ENCODE measurements at regions not wholly inside any gene's neighbourhood (a gene's known extent, or its start where the extent isn't known, plus 50 kb on each side); places are given as distances from the start of the nearest gene placed in this dataset.
"Not testable (repeated sequence)": the region's sequence is repeated elsewhere in the genome, so short reads cannot be mapped to it uniquely, and the experiment has no call there.

DNA sequence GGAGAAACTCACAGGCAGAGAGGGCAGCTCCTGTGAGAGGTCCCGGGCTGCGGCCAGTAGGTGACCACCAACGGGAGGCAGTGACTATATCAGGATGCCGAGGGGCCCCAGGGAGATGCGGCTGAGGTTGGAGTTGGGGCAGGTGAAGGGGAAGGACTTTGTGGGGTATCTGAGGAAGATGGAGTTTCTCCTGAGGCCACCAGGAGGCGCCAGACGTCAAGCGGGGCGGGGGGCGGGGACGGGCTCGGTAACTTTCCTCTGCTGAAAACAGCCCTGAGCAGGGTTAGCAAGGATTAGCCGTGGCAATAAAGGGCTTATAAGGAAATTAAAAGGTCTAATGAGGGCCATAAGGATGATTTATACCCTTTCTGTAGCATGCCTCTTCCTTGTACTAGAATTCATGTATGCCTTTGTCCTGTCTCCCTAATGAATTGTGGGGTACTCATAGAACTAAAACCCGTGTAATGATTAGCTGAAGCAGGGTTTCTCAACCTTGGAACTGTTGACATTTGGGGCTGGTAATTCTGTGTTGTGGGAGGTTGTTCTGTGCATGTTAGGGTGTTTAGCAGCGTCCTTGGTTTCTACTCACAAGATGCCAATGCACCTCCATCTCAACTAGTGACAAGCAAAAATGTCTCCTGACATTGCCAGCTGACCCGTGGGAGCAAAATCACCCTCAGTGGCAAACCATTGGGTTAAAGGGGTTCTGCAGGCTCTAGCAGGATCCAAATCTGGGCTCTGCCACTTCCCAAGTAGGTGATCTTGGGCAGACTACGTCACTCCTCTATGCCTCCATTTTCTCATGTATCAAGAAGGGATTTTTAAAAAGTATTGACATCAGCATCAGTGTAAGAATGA, 74.8 kb upstream of the GRIN2A start:
- POLR2A ChIA-PET, result interaction anchor here (0.8 kb wide), 1 partner anchor 9 kb away, joined by 4 read pairs; no protein-coding TSS in a partner anchor
- CTCF ChIA-PET, result interaction anchor here (0.7 to 4.7 kb wide), 19 partner anchors 9 to 268 kb away, joined by 3 to 31 read pairs (median 4); no protein-coding TSS in a partner anchor
- ATAC-seq (peak; percentile 79), DNase-seq (peak; percentile 56)
- H3K4me1 Mint-ChIP-seq (ENCODE audit: low read depth), result peaks cover 3% of the 10 kb centered on the region
- TF ChIP-seq, protein P1, sequence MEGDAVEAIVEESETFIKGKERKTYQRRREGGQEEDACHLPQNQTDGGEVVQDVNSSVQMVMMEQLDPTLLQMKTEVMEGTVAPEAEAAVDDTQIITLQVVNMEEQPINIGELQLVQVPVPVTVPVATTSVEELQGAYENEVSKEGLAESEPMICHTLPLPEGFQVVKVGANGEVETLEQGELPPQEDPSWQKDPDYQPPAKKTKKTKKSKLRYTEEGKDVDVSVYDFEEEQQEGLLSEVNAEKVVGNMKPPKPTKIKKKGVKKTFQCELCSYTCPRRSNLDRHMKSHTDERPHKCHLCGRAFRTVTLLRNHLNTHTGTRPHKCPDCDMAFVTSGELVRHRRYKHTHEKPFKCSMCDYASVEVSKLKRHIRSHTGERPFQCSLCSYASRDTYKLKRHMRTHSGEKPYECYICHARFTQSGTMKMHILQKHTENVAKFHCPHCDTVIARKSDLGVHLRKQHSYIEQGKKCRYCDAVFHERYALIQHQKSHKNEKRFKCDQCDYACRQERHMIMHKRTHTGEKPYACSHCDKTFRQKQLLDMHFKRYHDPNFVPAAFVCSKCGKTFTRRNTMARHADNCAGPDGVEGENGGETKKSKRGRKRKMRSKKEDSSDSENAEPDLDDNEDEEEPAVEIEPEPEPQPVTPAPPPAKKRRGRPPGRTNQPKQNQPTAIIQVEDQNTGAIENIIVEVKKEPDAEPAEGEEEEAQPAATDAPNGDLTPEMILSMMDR (IDR thresholded peaks at IDR 0.05), result peak; percentile 74
- peaks cover 3% of the 10 kb centered on the region for H3K27me3 Mint-ChIP-seq
- H3K9me3 Mint-ChIP-seq, result no peaks in the 10 kb centered on the region
- no peak overlapping the region for H3K27ac Mint-ChIP-seq
- H3K4me3 Mint-ChIP-seq, result no peak overlapping the region
- H3K36me3 Mint-ChIP-seq (ENCODE audit: low read depth), result no peaks in the 10 kb centered on the region
- intact Hi-C loops (cut with micrococcal nuclease), result loop anchor here (1.0 kb wide), 1 partner anchor 252 kb away; no protein-coding TSS in a partner anchor

DNA sequence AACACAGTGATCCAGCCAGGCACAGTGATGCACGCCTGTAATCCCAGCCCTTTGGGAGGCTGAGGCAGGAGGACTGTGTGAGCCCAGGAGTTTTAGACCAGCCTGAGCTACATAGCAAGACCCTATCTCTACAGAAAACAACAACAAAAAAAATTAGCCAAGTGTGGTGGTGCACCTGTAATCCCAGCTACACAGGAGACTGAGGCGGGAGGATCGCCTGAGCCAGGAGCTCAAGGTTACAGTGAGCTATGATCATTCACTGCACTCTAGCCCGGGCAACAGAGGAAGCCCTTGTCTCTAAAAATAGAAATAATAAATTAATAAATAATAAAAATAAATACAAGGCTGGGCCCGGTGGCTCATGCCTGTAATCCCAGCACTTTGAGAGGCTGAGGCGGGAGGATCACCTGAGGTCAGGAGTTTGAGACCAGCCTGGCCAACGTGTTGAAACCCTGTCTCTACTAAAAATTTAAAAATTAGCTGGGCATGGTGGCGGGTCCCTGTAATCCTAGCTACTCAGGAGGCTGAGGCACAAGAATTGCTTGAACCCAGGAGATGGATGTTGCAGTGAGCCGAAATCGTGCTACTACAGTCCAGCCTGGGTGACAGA, 75.5 kb upstream of the GRIN2A start:
- intact Hi-C loops (cut with micrococcal nuclease), result loop anchor here (1.0 kb wide), 1 partner anchor 252 kb away; no protein-coding TSS in a partner anchor
- ChIA-PET POLR2A (interaction anchor here (0.8 kb wide), 1 partner anchor 9 kb away, joined by 4 read pairs; no protein-coding TSS in a partner anchor), CTCF (interaction anchor here (0.7 to 4.7 kb wide), 19 partner anchors 8 to 268 kb away, joined by 3 to 31 read pairs (median 4); no protein-coding TSS in a partner anchor)
- not testable (repeated sequence) for H3K9me3 Mint-ChIP-seq; H3K36me3 Mint-ChIP-seq (ENCODE audit: low read depth); H3K4me3 Mint-ChIP-seq; ATAC-seq; H3K27me3 Mint-ChIP-seq; DNase-seq; H3K27ac Mint-ChIP-seq; H3K4me1 Mint-ChIP-seq (ENCODE audit: low read depth)

DNA sequence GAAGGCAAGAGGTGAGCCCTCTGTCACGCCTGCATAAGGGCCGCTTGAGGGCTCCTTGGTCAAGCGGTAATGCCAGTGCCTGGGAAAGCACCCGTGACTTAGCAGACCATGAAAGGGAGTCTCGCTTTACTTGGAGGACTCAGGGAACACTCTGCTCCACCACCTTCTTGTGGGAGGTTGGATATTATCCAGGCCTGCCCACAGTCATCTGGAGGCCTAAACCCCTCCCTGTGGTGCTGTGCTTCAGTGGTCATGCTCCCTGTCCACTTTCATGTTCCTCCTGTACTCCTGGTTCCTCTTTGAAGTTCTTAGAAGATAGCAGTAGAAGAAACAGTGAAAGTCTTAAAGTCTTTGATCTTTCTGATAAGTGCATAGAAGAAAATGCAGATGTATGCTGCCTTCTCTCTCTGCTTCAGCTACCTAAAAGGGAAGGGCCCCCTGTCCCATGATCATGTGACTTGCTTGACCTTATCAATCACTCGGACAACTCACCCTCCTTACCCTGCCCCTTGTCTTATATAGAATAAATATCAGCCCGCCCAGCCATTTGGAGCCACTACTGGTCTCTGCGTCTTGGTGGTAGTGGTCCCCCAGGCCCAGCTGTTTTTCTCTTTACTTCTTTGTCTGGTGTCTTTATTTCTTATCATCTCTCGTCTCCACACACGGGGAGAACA, 76.8 kb upstream of the GRIN2A start:
- CTCF ChIA-PET, result interaction anchor here (1.2 to 4.7 kb wide), 2 partner anchors 251 to 254 kb away, joined by 3 to 31 read pairs; no protein-coding TSS in a partner anchor
- ATAC-seq; POLR2A ChIA-PET; H3K4me3 Mint-ChIP-seq; H3K36me3 Mint-ChIP-seq (ENCODE audit: low read depth); H3K27me3 Mint-ChIP-seq; H3K4me1 Mint-ChIP-seq (ENCODE audit: low read depth); H3K9me3 Mint-ChIP-seq; intact Hi-C loops (cut with micrococcal nuclease); H3K27ac Mint-ChIP-seq; DNase-seq: not testable (repeated sequence)

DNA sequence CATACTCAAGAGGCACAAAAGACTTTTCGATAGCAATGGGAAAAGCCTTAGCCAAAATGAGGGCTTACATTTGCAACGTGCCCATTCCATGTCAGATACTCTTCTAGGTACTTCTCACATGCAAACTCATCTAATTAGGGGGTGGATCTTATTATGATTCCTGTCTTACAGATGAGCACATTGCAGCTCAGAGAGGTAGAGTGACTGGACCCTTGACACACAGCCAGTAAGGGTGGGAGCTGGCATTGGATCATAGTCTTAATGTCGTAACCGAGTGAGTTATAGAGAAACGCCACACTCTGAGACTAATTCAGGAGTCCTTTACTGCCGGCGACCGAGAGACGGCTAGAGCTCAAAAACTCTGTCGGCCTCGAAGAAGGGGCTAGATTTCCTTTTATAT, 78.8 kb upstream of the GRIN2A start:
- Mint-ChIP-seq H3K9me3 (no peaks in the 10 kb centered on the region), H3K4me3 (no peak overlapping the region), H3K27me3 (no peaks in the 10 kb centered on the region), H3K27ac (no peak overlapping the region), H3K36me3 (ENCODE audit: low read depth) (no peaks in the 10 kb centered on the region), H3K4me1 (ENCODE audit: low read depth) (peaks cover 8% of the 10 kb centered on the region)
- ATAC-seq, result no peak
- TF ChIP-seq, protein P1 (IDR thresholded peaks at IDR 0.05), result no peak
- ChIA-PET CTCF (interaction anchor here (1.0 kb wide), 1 partner anchor 249 kb away, joined by 4 read pairs; no protein-coding TSS in a partner anchor), POLR2A (no interaction called here)
- intact Hi-C loops (cut with micrococcal nuclease), result no loop called here
- DNase-seq, result no peak

DNA sequence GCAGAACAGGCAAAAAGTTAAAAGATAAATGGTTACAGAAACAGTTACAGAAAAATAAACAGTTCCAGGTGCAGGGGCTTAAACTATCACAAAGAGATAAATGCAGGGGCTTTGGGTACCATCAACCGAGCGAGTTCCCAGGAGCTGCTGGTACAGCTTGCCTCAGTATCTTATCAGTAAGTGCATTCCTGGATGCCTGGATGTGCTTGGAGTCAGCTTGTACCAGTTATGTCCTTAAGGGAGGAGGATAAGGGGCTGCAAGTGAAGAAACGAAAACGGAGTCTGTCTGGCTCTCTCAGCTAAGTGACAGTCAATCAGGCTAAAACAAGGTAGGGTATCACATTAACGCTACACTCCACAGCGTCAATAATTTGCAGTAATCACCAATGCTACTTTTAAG, 79.3 kb upstream of the GRIN2A start:
- ATAC-seq; H3K27me3 Mint-ChIP-seq; H3K27ac Mint-ChIP-seq; H3K36me3 Mint-ChIP-seq (ENCODE audit: low read depth); DNase-seq; H3K9me3 Mint-ChIP-seq; H3K4me3 Mint-ChIP-seq; POLR2A ChIA-PET; intact Hi-C loops (cut with micrococcal nuclease): not testable (repeated sequence)
- CTCF ChIA-PET, result interaction anchor here (1.0 kb wide), 1 partner anchor 248 kb away, joined by 4 read pairs; no protein-coding TSS in a partner anchor
- peaks cover 12% of the 10 kb centered on the region for H3K4me1 Mint-ChIP-seq (ENCODE audit: low read depth)
